Activated T-cell treated with anti-CD3 and anti-CD28 coated beads, Interleukin-2, amount 50 U/mL, for 24 hours (primary cell): ENCODE measurements at regions not wholly inside any gene's neighbourhood (a gene's known extent, or its start where the extent isn't known, plus 50 kb on each side); places are given as distances from the start of the nearest gene placed in this dataset.

Source experiments
- DNase-seq: peaks from one replicate; pipeline ENCODE4 v3.0.0-alpha.2; 2020
- H3K27ac Mint-ChIP-seq: 2 replicates; pipeline ENCODE4 v1.8.0; 2020; ENCODE audit warnings: mild to moderate bottlenecking, mixed read lengths
- H3K27me3 Mint-ChIP-seq: 2 replicates; pipeline ENCODE4 v1.8.0; 2020; ENCODE audit warnings: mixed read lengths
- H3K36me3 Mint-ChIP-seq: 2 replicates; pipeline ENCODE4 v1.8.0; 2020; ENCODE audit warnings: low read depth, mixed read lengths
- H3K4me1 Mint-ChIP-seq: 2 replicates; pipeline ENCODE4 v1.8.0; 2020; ENCODE audit warnings: low read depth, mixed read lengths
- H3K4me3 Mint-ChIP-seq: 2 replicates; pipeline ENCODE4 v1.8.0; 2020; ENCODE audit warnings: mild to moderate bottlenecking, moderate library complexity, mixed read lengths
- H3K9me3 Mint-ChIP-seq: 2 replicates; pipeline ENCODE4 v1.8.0; 2020; ENCODE audit warnings: mixed read lengths

GRCh38 chr5:74116984-74117383, 491.0 kb downstream of the ARHGEF28 start:
- Mint-ChIP-seq H3K4me3 (no peak overlapping the region), H3K27ac (no peak overlapping the region), H3K9me3 (peaks cover 3% of the 10 kb centered on the region), H3K27me3 (peaks cover 21% of the 10 kb centered on the region), H3K36me3 (no peaks in the 10 kb centered on the region), H3K4me1 (no peaks in the 10 kb centered on the region)
- no peak for DNase-seq

- Mint-ChIP-seq H3K36me3 (no peaks in the 10 kb centered on the region), H3K4me1 (no peaks in the 10 kb centered on the region), H3K27ac (no peak overlapping the region), H3K9me3 (peaks cover 3% of the 10 kb centered on the region), H3K4me3 (no peak overlapping the region), H3K27me3 (peaks cover 26% of the 10 kb centered on the region)
- no peak for DNase-seq
These were observed 490.3 kb downstream of the ARHGEF28 start for GRCh38 chr5:74116266-74116665.

DNA sequence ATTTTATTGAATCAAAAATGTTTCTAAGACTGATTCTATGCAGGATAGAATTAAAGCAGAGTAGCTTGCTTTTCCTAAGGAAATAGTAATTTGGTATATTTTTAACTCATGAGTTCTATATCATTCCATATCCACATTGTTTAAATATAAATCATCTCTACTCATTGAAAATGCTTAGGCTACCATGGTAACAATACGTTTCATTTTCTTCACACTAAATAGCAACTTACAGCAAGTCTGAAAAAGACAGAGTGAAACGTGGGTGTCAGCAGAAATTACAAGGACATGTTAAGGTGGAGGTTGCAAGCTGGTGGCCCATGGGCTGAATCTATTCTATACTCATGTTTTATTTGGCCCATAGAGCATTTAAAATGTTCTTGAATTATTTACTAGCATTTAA, 487.9 kb downstream of the ARHGEF28 start:
- Mint-ChIP-seq H3K27ac (no peak overlapping the region), H3K9me3 (peaks cover 3% of the 10 kb centered on the region), H3K4me3 (no peak overlapping the region), H3K36me3 (no peaks in the 10 kb centered on the region), H3K27me3 (peaks cover 30% of the 10 kb centered on the region), H3K4me1 (no peaks in the 10 kb centered on the region)
- no peak for DNase-seq

- peaks cover 3% of the 10 kb centered on the region for H3K9me3 Mint-ChIP-seq
- no peak overlapping the region for H3K27ac Mint-ChIP-seq
- H3K4me3 Mint-ChIP-seq, result no peak overlapping the region
- DNase-seq, result no peak
- no peaks in the 10 kb centered on the region for H3K4me1 Mint-ChIP-seq
- peaks cover 30% of the 10 kb centered on the region for H3K27me3 Mint-ChIP-seq
- H3K36me3 Mint-ChIP-seq, result no peaks in the 10 kb centered on the region
These were observed 487.2 kb downstream of the ARHGEF28 start for GRCh38 chr5:74113196-74113540.

DNA sequence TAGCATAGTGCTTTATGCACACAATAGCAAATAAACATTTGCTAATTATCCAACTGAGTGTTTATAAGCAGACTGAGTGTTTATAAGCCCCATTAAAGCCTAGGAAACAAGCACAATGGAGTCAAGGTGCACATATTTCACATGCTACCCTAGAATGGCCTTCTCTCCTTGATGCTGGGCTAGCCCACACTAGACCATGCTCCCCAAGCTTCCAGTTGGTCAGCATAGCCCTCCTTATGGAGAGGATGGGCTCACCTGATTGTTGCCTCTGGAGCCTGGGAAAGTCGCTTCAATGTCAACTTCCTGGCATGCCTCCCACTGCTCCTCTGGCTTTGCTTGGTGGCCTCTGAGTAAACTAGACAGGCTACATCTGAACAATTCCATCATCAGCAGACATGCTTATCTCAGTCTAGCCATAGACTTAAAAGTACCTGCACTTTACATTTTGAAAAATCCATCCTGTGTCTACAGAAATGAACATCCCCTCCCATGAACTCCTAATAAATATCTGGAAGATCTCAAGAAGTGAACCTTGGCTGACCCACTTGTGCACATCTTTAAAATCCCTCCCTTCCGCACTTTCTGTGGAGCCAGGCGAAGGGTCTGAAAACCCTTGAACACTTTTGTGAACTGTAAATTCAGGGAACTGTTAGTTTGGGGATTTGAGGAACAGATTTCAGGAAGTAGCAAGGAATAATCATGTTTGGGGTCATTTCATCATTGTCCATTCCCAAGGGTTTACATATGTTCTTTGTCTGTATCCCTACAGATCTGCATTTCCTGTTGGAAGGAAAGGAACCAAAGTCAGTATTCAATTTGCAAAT, 486.6 kb downstream of the ARHGEF28 start:
- Mint-ChIP-seq H3K27ac (no peak overlapping the region), H3K4me3 (no peak overlapping the region), H3K27me3 (peaks cover 30% of the 10 kb centered on the region), H3K36me3 (no peaks in the 10 kb centered on the region), H3K4me1 (no peaks in the 10 kb centered on the region), H3K9me3 (no peaks in the 10 kb centered on the region)
- no peak for DNase-seq

DNA sequence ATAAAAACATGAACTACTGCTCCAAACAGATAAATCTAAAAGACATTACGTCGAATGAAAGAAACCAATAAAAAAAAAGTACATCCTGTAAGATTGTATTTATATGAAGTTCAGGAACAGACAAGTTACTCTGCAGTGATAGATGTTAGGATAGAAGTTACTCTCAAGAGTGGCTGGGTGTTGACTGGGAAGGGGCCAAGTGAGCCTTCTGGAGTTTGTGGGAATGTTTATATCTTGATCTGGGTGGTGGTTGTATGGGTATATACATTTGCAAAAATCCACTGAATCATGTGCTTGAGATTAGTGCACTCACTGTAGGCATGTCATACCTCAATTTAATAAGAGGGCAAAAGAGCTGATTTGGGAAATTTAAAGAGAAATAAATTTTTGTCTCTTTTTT, 485.8 kb downstream of the ARHGEF28 start:
- Mint-ChIP-seq H3K27me3 (peaks cover 35% of the 10 kb centered on the region), H3K27ac (no peak overlapping the region), H3K4me3 (no peak overlapping the region), H3K4me1 (no peaks in the 10 kb centered on the region), H3K36me3 (no peaks in the 10 kb centered on the region), H3K9me3 (no peaks in the 10 kb centered on the region)
- DNase-seq, result no peak

GRCh38 chr5:74109344-74109743, 483.3 kb downstream of the ARHGEF28 start:
- DNase-seq, result no peak
- Mint-ChIP-seq H3K27me3 (peaks cover 42% of the 10 kb centered on the region), H3K27ac (no peak overlapping the region), H3K4me1 (no peaks in the 10 kb centered on the region), H3K36me3 (no peaks in the 10 kb centered on the region), H3K9me3 (no peaks in the 10 kb centered on the region), H3K4me3 (no peak overlapping the region)

GRCh38 chr5:74107899-74108298, 481.9 kb downstream of the ARHGEF28 start:
- H3K27ac Mint-ChIP-seq, result no peak overlapping the region
- no peak overlapping the region for H3K4me3 Mint-ChIP-seq
- H3K36me3 Mint-ChIP-seq, result no peaks in the 10 kb centered on the region
- no peaks in the 10 kb centered on the region for H3K9me3 Mint-ChIP-seq
- peaks cover 41% of the 10 kb centered on the region for H3K27me3 Mint-ChIP-seq
- no peak for DNase-seq
- no peaks in the 10 kb centered on the region for H3K4me1 Mint-ChIP-seq

- Mint-ChIP-seq H3K4me3 (no peak overlapping the region), H3K4me1 (no peaks in the 10 kb centered on the region)
These were observed 479.3 kb downstream of the ARHGEF28 start for GRCh38 chr5:74105126-74105780.

DNA sequence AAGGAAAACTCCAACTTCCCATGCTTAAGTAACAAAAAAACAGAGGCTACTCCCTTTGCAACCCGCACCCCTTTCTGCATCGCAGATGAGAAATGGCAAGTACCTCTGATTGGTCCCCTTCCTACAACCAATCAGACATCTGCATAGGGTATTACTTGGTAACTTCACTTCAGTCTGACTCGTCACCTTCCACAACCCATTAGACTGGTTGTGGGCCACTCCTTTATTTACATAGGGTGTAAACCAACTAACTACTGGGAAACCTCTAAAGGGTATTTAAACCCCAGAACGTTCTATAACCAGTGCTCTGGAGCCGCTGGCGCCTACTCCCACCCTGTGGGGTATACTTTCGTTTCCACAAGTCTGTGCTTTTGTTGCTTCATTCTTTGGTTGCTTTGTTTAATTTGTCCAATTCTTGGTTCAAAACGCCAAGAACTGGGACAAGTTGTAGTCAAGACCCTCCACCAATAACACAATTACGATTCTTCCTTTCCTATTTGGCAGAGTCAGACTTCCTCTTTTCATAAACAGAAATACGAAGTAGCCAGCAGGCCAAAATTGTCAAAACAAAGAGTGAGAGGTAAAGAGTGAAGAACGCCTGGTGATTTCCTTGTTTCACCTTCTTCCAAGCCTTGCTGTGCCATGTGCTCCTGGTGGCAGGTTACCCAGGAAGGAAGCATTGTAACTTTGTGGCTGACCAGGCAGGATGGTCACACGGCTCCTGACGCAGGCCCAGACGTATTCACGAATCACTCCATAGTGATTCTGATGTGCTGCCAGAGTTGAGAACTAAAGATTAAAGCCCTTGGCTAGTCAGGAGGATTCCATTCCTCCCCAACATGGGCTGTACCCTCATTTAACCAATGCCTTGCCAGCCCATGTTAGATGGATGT, 477.4 kb downstream of the ARHGEF28 start:
- Mint-ChIP-seq H3K4me1 (no peaks in the 10 kb centered on the region), H3K27me3 (peaks cover 26% of the 10 kb centered on the region), H3K36me3 (no peaks in the 10 kb centered on the region), H3K4me3 (no peak overlapping the region), H3K27ac (no peak overlapping the region), H3K9me3 (peaks cover 4% of the 10 kb centered on the region)
- DNase-seq, result no peak

More at GRCh38 chr5:74105126-74105780, 479.3 kb downstream of the ARHGEF28 start:
- Mint-ChIP-seq H3K9me3 (no peaks in the 10 kb centered on the region), H3K36me3 (no peaks in the 10 kb centered on the region), H3K27ac (no peak overlapping the region), H3K27me3 (peaks cover 38% of the 10 kb centered on the region)
- DNase-seq, result no peak

DNA sequence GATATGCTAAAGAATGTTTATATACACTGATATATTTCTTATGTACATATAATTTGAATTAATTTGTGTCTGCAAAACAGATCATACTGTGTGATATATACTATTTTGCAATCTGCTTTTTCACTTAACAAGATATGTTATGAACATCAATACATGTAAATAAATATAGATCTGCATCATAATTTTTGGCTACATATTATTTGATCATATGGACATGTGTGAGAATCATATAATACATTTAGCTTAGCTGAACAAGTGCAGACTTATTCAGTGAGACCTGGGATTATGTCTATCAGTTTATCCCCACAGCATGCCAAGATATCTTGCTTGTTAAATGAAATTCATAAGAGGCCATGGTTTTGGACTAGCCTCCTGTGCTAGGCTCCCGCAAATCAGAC, 474.3 kb downstream of the ARHGEF28 start:
- H3K4me1 Mint-ChIP-seq, result no peaks in the 10 kb centered on the region
- no peak for DNase-seq
- no peak overlapping the region for H3K4me3 Mint-ChIP-seq
- H3K36me3 Mint-ChIP-seq, result no peaks in the 10 kb centered on the region
- H3K9me3 Mint-ChIP-seq, result peaks cover 4% of the 10 kb centered on the region
- no peak overlapping the region for H3K27ac Mint-ChIP-seq
- peaks cover 11% of the 10 kb centered on the region for H3K27me3 Mint-ChIP-seq

DNA sequence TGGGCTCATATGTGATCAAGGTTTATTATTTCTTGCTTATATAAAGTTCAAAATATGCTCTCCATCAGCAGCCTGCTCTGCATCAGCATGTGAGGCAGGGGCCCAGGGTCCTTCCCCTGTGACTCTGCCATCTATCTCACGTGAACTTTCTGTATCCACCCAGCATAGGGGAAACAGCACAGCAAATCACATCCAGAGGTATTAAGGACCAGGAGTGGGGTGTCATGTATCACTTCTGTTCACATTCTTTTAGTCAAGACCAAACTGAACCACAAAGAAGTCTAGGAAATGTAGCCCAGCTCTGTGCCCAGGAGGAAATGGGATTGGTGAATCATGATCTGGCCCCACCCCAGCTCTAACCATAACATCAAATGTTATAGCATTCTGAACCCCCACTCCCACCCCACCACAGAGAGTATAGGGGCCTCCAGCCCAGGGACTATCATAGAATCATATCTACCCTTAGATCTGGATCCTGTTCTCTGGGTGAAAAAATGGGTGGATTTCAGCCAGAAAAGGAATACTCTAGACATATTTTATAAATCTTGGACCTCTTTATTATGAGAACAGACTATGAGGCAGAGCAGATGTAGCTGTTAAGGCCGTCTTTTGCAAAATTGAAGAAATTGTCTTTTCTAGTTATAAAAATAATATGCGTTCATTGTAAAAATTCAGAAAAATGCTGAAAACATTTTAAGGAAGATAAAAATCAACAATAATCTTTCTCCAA, 473.7 kb downstream of the ARHGEF28 start:
- Mint-ChIP-seq H3K4me1 (no peaks in the 10 kb centered on the region), H3K4me3 (no peak overlapping the region), H3K36me3 (no peaks in the 10 kb centered on the region), H3K9me3 (peaks cover 4% of the 10 kb centered on the region), H3K27ac (no peak overlapping the region), H3K27me3 (peaks cover 6% of the 10 kb centered on the region)
- no peak for DNase-seq

- H3K4me3 Mint-ChIP-seq, result no peak overlapping the region
- H3K27me3 Mint-ChIP-seq, result peaks cover 6% of the 10 kb centered on the region
- no peaks in the 10 kb centered on the region for H3K36me3 Mint-ChIP-seq
- H3K27ac Mint-ChIP-seq, result no peak overlapping the region
- peaks cover 4% of the 10 kb centered on the region for H3K9me3 Mint-ChIP-seq
- DNase-seq, result no peak
- no peaks in the 10 kb centered on the region for H3K4me1 Mint-ChIP-seq
These were observed 472.9 kb downstream of the ARHGEF28 start for GRCh38 chr5:74098941-74099340.

DNA sequence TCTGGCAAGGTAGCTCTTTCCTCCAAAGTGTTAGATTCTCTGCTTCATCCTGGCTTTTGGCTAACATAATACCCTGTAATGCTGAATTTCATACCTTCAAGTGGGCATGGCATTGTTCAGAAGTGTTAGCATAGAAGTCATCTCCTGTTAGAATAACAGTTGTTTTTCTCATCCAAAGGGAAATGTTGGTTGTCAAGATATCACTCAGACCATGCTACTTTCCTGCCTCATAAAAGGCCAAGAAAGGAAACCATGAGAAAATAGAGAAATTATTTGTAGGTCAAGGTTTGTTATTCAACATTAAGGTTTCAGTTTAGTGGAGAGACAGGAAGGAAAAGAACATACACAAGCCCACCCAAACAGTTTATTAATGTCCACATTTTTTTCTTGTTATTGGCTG, 472.5 kb downstream of the ARHGEF28 start:
- peaks cover 4% of the 10 kb centered on the region for H3K9me3 Mint-ChIP-seq
- no peak overlapping the region for H3K4me3 Mint-ChIP-seq
- no peaks in the 10 kb centered on the region for H3K36me3 Mint-ChIP-seq
- H3K27me3 Mint-ChIP-seq, result peaks cover 6% of the 10 kb centered on the region
- DNase-seq, result no peak
- no peak overlapping the region for H3K27ac Mint-ChIP-seq
- H3K4me1 Mint-ChIP-seq, result no peaks in the 10 kb centered on the region
